Gastrocnemius medialis (tissue), 4 donors: ENCODE measurements at regions not wholly inside any gene's neighbourhood (a gene's known extent, or its start where the extent isn't known, plus 50 kb on each side); places are given as distances from the start of the nearest gene placed in this dataset.

Experiments used
- ATAC-seq, 2 donors: fragments of 150-250 bp; one replicate each; pipeline ENCODE4 v1.9.1; 2016
- DNase-seq, 2 donors: peaks; one replicate each; pipeline ENCODE4 v3.0.0-alpha.2; 2019
- H3K27ac ChIP-seq, 4 donors: fragments of 200-600 bp; sonication (generic); 1 replicate in 1 of 4; 2 replicates in 3 of 4; pipeline ENCODE4 v1.5.1; 2016 to 2018; ENCODE audit warnings: mild to moderate bottlenecking in 2 of 4, moderate library complexity in 1 of 4
- H3K27me3 ChIP-seq, 3 donors: fragments of 200-600 bp; sonication (generic) in 2 of 3; 1 replicate in 1 of 3; 2 replicates in 2 of 3; pipeline versions ENCODE4 v1.5.1 to v1.6.0; 2016 to 2019; ENCODE audit warnings: mild to moderate bottlenecking in 1 of 3, moderate library complexity in 1 of 3
- H3K36me3 ChIP-seq, 2 donors: fragments of 200-600 bp; sonication (generic) in 1 of 2; one replicate each; pipeline ENCODE4 v1.5.1; 2017 to 2018
- H3K4me1 ChIP-seq, 2 donors: fragments of 200-600 bp; sonication (generic) in 1 of 2; one replicate each; pipeline ENCODE4 v1.5.1; 2016 to 2017; ENCODE audit warnings: mild to moderate bottlenecking in 2 of 2
- H3K4me3 ChIP-seq, 4 donors: fragments of 200-600 bp; sonication (generic) in 3 of 4; 1 replicate in 1 of 4; 2 replicates in 3 of 4; pipeline ENCODE4 v1.5.1; 2016 to 2019; ENCODE audit warnings: mild to moderate bottlenecking in 2 of 4
- H3K9me3 ChIP-seq, 3 donors: fragments of 200-600 bp; sonication (generic) in 2 of 3; 1 replicate in 1 of 3; 2 replicates in 2 of 3; pipeline ENCODE4 v1.5.1; 2016 to 2019
- CTCF ChIP-seq, 5 experiments: fragments of 450-650 bp in 3 of 5; fragments of 200-600 bp in 2 of 5; sonication (generic) in 2 of 5; IDR thresholded peaks in 4 of 5; conservative IDR thresholded peaks in 1 of 5; 1 replicate in 4 of 5; 2 replicates in 1 of 5; pipeline ENCODE4 v1.5.1; 2016 to 2019; ENCODE audit warnings: antibody characterized with exemption in 5 of 5, mild to moderate bottlenecking in 3 of 5, moderate library complexity in 3 of 5
- POLR2A ChIP-seq, 2 donors: fragments of 450-650 bp; IDR thresholded peaks; one replicate each; pipeline ENCODE4 v1.6.1; 2017; ENCODE audit warnings: antibody characterized with exemption in 2 of 2, mild to moderate bottlenecking in 2 of 2, moderate library complexity in 2 of 2
- in situ Hi-C, 4 donors: fragments of 200-750 bp; cut with MboI; loops; one replicate each; pipeline versions ENCODE4 v1.15.0 to v1.8.0; 2017; ENCODE audit warnings: low sequenced_read_pairs in 4 of 4
- intact Hi-C: fragments of 100-400 bp; cut with DNase I; formaldehyde crosslinking; loops from one replicate; pipeline ENCODE4 v1.15.1; 2023; ENCODE audit warnings: low total_unique reads

- intact Hi-C loops (no loop called here), in situ Hi-C loops (no loop called here)
- H3K27ac ChIP-seq: no peak overlapping the region
- no peaks in the 10 kb centered on the region for H3K27me3 ChIP-seq
- H3K4me1 ChIP-seq: no peaks in the 10 kb centered on the region
- DNase-seq (no peak), ATAC-seq (no peak)
- no peak overlapping the region for H3K4me3 ChIP-seq
- no peaks in the 10 kb centered on the region for H3K36me3 ChIP-seq
- TF ChIP-seq CTCF (IDR thresholded peaks at IDR 0.05 in 4 of 5, conservative IDR thresholded peaks at IDR 0.05 in 1 of 5) (no peak), POLR2A (IDR thresholded peaks at IDR 0.05) (no peak)
- H3K9me3 ChIP-seq: no peaks in the 10 kb centered on the region
Observed at GRCh38 chr17:33551075-33551474, 258.0 kb upstream of the ASIC2 start.

- ATAC-seq (no peak), DNase-seq (no peak)
- Histone ChIP-seq H3K36me3 (no peaks in the 10 kb centered on the region), H3K27ac (no peak overlapping the region), H3K27me3 (no peaks in the 10 kb centered on the region), H3K9me3 (no peaks in the 10 kb centered on the region), H3K4me3 (no peak overlapping the region), H3K4me1 (no peaks in the 10 kb centered on the region)
- intact Hi-C loops (no loop called here), in situ Hi-C loops (no loop called here)
- no peak for TF ChIP-seq POLR2A (IDR thresholded peaks at IDR 0.05)
- TF ChIP-seq CTCF (IDR thresholded peaks at IDR 0.05 in 4 of 5, conservative IDR thresholded peaks at IDR 0.05 in 1 of 5): no peak
Observed at GRCh38 chr17:33551911-33552310, 258.8 kb upstream of the ASIC2 start.

GRCh38 chr17:33560165-33560564 lies 267.1 kb upstream of the ASIC2 start:
- intact Hi-C loops (no loop called here), in situ Hi-C loops (no loop called here)
- no peak for ATAC-seq
- Histone ChIP-seq H3K36me3 (no peaks in the 10 kb centered on the region), H3K4me3 (no peak overlapping the region), H3K27me3 (no peaks in the 10 kb centered on the region), H3K9me3 (no peaks in the 10 kb centered on the region), H3K4me1 (no peaks in the 10 kb centered on the region), H3K27ac (no peak overlapping the region)
- TF ChIP-seq POLR2A (IDR thresholded peaks at IDR 0.05) (no peak), CTCF (IDR thresholded peaks at IDR 0.05 in 4 of 5, conservative IDR thresholded peaks at IDR 0.05 in 1 of 5) (no peak)
- no peak for DNase-seq

GRCh38 chr17:33560871-33561270 lies 267.8 kb upstream of the ASIC2 start:
- H3K36me3 ChIP-seq: no peaks in the 10 kb centered on the region
- TF ChIP-seq CTCF (IDR thresholded peaks at IDR 0.05 in 4 of 5, conservative IDR thresholded peaks at IDR 0.05 in 1 of 5) (no peak), POLR2A (IDR thresholded peaks at IDR 0.05) (no peak)
- H3K27me3 ChIP-seq: no peaks in the 10 kb centered on the region
- H3K4me1 ChIP-seq: no peaks in the 10 kb centered on the region
- H3K4me3 ChIP-seq: no peak overlapping the region
- intact Hi-C loops (no loop called here), in situ Hi-C loops (no loop called here)
- no peaks in the 10 kb centered on the region for H3K9me3 ChIP-seq
- DNase-seq (no peak), ATAC-seq (no peak)
- no peak overlapping the region for H3K27ac ChIP-seq

- no peak overlapping the region for H3K4me3 ChIP-seq
- DNase-seq: no peak
- H3K27ac ChIP-seq: no peak overlapping the region
- intact Hi-C loops (no loop called here), in situ Hi-C loops (no loop called here)
- H3K9me3 ChIP-seq: no peaks in the 10 kb centered on the region
- H3K27me3 ChIP-seq: no peaks in the 10 kb centered on the region
- H3K4me1 ChIP-seq: no peaks in the 10 kb centered on the region
- H3K36me3 ChIP-seq: no peaks in the 10 kb centered on the region
- TF ChIP-seq POLR2A (IDR thresholded peaks at IDR 0.05): no peak
- no peak for TF ChIP-seq CTCF (IDR thresholded peaks at IDR 0.05 in 4 of 5, conservative IDR thresholded peaks at IDR 0.05 in 1 of 5)
- no peak for ATAC-seq
Observed at GRCh38 chr17:33561569-33562334, 268.7 kb upstream of the ASIC2 start.
